GM21723 (cell line): ENCODE measurements at regions not wholly inside any gene's neighbourhood (a gene's known extent, or its start where the extent isn't known, plus 50 kb on each side); places are given as distances from the start of the nearest gene placed in this dataset.
"Not testable (repeated sequence)": the region's sequence is repeated elsewhere in the genome, so short reads cannot be mapped to it uniquely, and the experiment has no call there.

Experiments used
- ATAC-seq: cut with Tn5 transposase; IDR thresholded peaks from one replicate; pipeline ENCODE4 v1.9.1; 2021; ENCODE audit warnings: mild to moderate bottlenecking, moderate library complexity; ENCODE audit not compliant: unreplicated experiment

GRCh38 chr6:86738078-86738477, 199.2 kb upstream of the HTR1E start:
- no peak for ATAC-seq

DNA sequence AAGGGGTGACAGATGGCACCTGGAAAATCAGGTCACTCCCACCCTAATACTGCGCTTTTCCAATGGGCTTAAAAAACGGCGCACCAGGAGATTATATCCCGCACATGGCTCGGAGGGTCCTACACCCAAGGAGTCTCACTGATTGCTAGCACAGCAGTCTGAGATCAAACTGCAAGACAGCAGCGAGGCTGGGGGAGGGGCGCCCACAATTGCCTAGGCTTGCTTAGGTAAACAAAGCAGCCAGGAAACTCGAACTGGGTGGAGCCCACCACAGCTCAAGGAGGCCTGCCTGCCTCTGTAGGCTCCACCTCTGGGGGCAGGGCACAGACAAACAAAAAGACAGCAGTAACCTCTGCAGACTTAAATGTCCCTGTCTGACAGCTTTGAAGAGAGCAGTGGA, 205.7 kb upstream of the HTR1E start:
- ATAC-seq: not testable (repeated sequence)

DNA sequence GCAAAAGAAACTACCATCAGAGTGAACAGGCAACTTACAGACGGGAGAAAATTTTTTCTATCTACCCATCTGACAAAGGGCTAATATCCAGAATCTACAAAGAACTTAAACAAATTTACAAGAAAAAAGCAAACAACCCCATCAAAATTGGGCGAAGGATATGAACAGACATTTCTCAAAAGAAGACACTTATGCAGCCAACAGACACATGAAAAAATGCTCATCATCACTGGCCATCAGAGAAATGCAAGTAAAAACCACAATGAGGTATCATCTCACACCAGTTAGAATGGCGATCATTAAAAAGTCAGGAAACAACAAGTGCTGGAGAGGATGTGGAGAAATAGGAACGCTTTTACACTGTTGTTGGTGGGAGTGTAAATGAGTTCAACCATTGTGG, 206.6 kb upstream of the HTR1E start:
- not testable (repeated sequence) for ATAC-seq

GRCh38 chr6:86730216-86730615, 207.1 kb upstream of the HTR1E start:
- no peak for ATAC-seq

DNA sequence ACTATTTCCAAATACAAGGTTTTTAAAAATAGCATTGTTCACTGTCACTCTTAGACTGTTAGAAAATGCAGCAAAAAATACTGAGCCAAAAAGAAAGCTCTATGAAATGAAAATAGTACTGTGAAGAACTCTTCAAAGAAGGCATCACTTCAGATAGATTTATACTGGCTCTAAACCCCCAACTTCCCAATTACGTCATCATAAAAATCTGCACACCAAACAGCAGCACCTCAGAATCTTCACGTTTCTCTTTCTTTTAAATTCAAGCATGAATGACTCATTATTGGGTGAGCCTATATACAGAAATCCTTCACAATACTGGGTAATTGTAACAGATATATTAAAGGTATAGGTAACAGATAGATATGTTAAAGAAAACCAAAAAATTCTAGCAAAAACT, 208.4 kb upstream of the HTR1E start:
- ATAC-seq: no peak

- ATAC-seq: no peak
Observed at GRCh38 chr6:86724695-86725094, 212.6 kb upstream of the HTR1E start.

DNA sequence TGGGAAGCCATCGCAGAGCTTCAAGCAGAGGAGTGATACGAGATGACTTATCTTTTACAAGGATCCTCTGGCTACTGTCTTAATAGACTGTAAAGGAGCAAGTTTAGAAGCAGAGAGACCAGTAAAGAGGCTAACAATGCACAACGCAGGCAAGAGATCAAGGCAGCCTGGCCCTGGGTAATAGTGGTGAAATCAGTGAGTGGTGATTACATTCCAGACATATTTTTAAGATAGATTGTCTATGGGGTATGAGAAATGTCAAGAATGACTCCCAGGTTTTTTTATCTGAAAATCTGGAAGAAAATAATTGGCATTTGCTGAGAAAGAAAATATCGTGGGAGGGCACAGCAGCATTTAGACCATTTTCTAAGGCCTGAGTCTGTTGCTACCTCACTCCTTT, 213.6 kb upstream of the HTR1E start:
- ATAC-seq: no peak

DNA sequence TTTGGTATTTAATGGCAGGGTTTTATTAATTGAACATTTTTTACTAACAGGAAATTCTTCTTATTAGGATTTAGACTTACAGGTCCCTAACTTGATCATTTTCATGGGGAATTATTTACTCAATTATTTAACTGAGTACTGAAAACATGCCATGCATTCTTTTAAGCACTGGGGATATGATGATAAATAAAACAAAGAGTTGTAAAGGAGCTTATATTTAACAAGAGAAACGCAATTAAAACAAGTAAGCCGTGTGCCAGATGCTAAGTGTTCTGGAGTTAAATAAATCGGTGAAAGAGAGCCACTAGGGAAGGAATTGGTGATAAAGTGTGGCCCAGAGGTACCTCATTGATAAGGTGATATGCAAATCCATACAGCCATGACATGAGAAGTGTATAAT, 214.2 kb upstream of the HTR1E start:
- no peak for ATAC-seq

- ATAC-seq: no peak
Observed at GRCh38 chr6:86722131-86722530, 215.2 kb upstream of the HTR1E start.

GRCh38 chr6:86715676-86716075, 221.7 kb upstream of the HTR1E start:
- no peak for ATAC-seq

GRCh38 chr6:86712039-86712438, 225.3 kb upstream of the HTR1E start:
- ATAC-seq: no peak

- ATAC-seq: no peak
Observed at GRCh38 chr6:86707545-86708120, 229.7 kb upstream of the HTR1E start.

DNA sequence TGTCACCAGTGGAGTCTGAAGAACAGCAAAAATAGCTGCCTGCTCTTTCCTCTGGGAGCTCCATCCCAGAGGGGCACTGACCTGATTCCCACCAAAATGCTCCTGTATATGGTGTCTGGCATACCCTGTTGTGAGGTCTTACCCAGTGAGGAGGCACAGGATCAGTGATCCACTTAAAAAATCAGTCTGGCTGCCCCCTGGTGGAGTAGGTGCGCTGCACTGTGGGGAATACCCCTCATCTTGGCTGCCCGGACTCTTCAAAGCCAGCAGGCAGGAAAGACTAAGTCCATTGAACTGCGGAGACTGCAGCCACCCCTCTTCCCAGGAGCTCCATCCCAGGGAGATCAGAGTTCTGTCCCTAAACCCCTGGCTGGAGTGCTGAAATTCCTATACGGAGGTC, 230.9 kb upstream of the HTR1E start:
- ATAC-seq: no peak

DNA sequence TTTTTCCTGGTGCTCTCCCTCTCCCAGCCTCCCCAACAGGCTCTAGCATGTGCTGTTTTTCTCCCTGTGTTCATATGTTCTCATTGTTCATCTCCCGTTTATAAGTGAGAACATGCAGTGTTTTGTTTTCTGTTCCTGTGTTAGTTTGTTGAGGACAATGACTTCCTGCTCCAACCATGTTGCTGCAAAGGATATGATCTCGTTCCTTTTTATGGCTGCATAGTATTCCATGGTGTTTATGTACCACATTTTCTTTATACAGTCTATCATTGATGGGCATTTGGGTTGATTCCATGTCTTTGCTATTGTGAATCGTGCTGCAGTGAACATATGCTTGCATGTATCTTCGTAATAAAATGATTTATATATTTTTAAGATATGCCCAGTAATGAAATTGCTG, 236.1 kb upstream of the HTR1E start:
- ATAC-seq: not testable (repeated sequence)

GRCh38 chr6:86686496-86686895, 250.8 kb upstream of the HTR1E start:
- no peak for ATAC-seq

DNA sequence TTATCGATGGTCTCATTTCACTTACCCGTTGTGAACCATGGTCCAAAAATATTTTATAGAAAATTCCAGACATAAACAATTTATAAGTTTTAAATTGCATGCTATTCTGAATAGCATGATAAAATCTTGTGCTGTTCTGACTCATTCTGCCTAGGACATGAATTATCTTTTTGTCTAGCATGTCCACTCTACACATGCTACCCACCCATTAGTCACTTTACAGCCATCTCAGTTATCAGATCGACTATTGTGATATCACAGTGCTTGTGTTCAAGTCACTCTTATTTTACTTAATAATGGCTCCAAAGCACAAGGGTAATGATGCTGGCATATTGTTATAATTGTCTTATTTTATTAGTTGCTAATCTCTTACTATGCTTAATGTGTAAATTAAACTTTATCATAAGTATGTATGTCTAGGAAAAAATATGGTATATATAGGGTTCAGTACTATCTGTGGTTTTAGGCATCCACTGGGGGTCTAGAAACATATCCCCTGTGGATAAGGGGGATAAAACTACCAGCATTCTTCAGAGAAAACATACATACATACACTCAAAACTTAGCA, 252.0 kb upstream of the HTR1E start:
- no peak for ATAC-seq

GRCh38 chr6:86683132-86683908, 254.0 kb upstream of the HTR1E start:
- no peak for ATAC-seq

DNA sequence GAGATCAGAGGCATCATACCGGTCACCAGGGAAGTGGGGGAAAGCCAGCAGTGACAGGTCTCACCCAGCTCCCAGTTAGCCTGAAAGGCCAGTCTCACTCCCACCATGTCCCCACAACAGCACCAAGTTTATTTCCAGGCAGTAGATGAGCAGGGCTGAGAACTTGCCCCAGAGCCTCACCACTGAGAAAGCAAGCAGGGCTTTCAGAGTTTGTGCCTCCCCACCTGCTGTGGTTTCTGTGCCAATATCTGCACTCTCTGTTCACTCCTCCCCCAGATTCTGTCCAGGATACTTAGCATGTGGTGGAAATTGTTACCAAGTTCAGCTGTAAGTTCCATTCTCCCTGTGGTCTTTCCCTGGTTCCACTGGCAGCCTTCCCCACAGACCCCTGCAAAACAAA, 255.0 kb upstream of the HTR1E start:
- ATAC-seq: no peak

DNA sequence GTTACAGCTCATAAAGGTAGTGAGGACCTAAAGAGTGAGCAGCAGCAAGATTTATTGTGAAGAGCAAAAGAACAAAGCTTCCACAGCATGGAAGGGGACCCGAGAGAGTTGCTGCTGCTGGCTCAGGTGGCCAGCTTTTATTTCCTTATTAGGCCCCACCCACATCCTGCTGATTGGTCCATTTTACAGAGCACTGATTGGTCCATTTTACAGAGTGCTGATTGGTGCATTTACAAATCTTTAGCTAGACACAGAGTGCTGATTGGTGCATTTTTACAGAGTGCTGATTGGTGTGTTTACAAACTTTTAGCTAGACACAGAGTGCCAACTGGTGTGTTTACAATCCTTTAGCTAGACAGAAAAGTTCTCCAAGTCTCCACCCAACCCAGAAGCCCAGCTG, 256.2 kb upstream of the HTR1E start:
- ATAC-seq: not testable (repeated sequence)

GRCh38 chr6:86672125-86672524, 265.2 kb upstream of the HTR1E start:
- ATAC-seq: not testable (repeated sequence)

DNA sequence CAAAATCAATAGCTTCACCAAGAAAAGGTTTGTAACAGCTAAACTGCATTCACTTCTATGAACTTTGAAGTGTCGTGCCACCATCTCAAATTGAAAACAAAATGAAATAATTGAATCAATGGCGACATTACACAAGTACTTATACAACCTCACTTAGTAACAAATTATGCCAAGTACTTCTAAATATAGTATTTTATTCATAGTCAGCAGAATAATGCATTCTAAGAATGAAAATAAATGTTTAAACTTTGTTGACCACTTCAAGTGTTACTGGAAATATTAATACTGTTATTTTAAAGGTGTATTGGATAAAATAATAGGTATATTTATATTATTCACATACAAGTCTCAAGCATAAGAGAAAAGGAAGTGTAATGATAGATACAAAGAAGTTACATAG, 280.1 kb upstream of the HTR1E start:
- no peak for ATAC-seq

DNA sequence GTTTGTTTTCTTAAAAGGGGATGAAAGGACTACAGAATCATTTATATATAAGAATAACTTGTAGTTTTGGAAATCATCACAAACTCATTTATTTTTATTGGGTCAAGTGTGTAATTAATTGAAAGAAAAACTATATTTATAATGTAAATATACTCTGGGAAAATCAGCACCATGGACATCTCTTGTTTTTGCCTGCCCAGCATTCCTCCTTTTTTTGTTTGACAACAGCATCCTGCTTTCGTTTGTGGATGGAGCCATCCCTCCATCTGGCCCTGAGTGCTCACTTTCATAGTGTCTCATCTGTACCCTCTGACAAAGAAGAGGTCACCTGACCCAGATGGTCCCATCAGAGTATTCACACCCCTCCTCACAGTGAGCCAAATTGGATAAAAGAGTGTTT, 308.2 kb upstream of the HTR1E start:
- ATAC-seq: no peak
